DMS 273 (cell line): ENCODE measurements at regions not wholly inside any gene's neighbourhood (a gene's known extent, or its start where the extent isn't known, plus 50 kb on each side); places are given as distances from the start of the nearest gene placed in this dataset.

Source experiments
- DNase-seq: peaks from one replicate; lab custom pipeline; 2025; ENCODE audit not compliant: unreplicated experiment; lab: John Stamatoyannopoulos, UW

GRCh38 chr5:123806644-123807043 is 294.7 kb downstream of the CSNK1G3 start:
- no peak for DNase-seq

GRCh38 chr5:123805300-123805699 is 293.3 kb downstream of the CSNK1G3 start:
- peak; percentile 61 for DNase-seq

GRCh38 chr5:123803359-123803758 is 291.4 kb downstream of the CSNK1G3 start:
- DNase-seq: no peak

GRCh38 chr5:123802298-123802951 is 290.4 kb downstream of the CSNK1G3 start:
- no peak for DNase-seq

GRCh38 chr5:123800640-123801039 is 288.7 kb downstream of the CSNK1G3 start:
- DNase-seq: no peak

- no peak for DNase-seq
These were observed 283.7 kb downstream of the CSNK1G3 start for GRCh38 chr5:123795688-123796087.

GRCh38 chr5:123790226-123790625 is 278.2 kb downstream of the CSNK1G3 start:
- DNase-seq: no peak

GRCh38 chr5:123787635-123788034 is 275.7 kb downstream of the CSNK1G3 start:
- DNase-seq: no peak

GRCh38 chr5:123787136-123787535 is 275.2 kb downstream of the CSNK1G3 start:
- no peak for DNase-seq

GRCh38 chr5:123786411-123786810 is 274.4 kb downstream of the CSNK1G3 start:
- no peak for DNase-seq

GRCh38 chr5:123785162-123786071 is 273.4 kb downstream of the CSNK1G3 start:
- peak; percentile 78 for DNase-seq

GRCh38 chr5:123783421-123783820 is 271.4 kb downstream of the CSNK1G3 start:
- no peak for DNase-seq

- DNase-seq: no peak
These were observed 266.7 kb downstream of the CSNK1G3 start for GRCh38 chr5:123778641-123779040.

GRCh38 chr5:123776761-123777160 is 264.8 kb downstream of the CSNK1G3 start:
- DNase-seq: no peak

GRCh38 chr5:123771715-123772114 is 259.7 kb downstream of the CSNK1G3 start:
- DNase-seq: no peak

- DNase-seq: no peak
These were observed 251.2 kb downstream of the CSNK1G3 start for GRCh38 chr5:123763201-123763600.

- peak; percentile 8 for DNase-seq
These were observed 244.8 kb downstream of the CSNK1G3 start for GRCh38 chr5:123756816-123757215.

- DNase-seq: peak; percentile 23
These were observed 244.3 kb downstream of the CSNK1G3 start for GRCh38 chr5:123756318-123756665.

GRCh38 chr5:123755653-123756317 is 243.8 kb downstream of the CSNK1G3 start:
- DNase-seq: no peak

- DNase-seq: no peak
These were observed 242.9 kb downstream of the CSNK1G3 start for GRCh38 chr5:123754908-123755307.

GRCh38 chr5:123753937-123754891 is 242.2 kb downstream of the CSNK1G3 start:
- DNase-seq: no peak
